GM20000 (cell line): ENCODE measurements at regions not wholly inside any gene's neighbourhood (a gene's known extent, or its start where the extent isn't known, plus 50 kb on each side); places are given as distances from the start of the nearest gene placed in this dataset.

ENCODE experiments used
- DNase-seq: peaks from one replicate; pipeline ENCODE4 v3.0.0; 2012; ENCODE audit warnings: low spot score
- CTCF ChIP-seq: IDR thresholded peaks from 2 replicates; pipeline ENCODE4 v1.5.1; 2012; ENCODE audit warnings: mild to moderate bottlenecking, control low read depth; ENCODE audit errors: extremely low read depth, missing control alignments

- DNase-seq = no peak
- no peak for TF ChIP-seq CTCF
These were observed 474.0 kb upstream of the MEIS1 start for GRCh38 chr2:65960953-65961352.

- TF ChIP-seq CTCF = no peak
- no peak for DNase-seq
These were observed 477.0 kb upstream of the MEIS1 start for GRCh38 chr2:65957886-65958285.

GRCh38 chr2:65957454-65957853 lies 477.5 kb upstream of the MEIS1 start:
- no peak for TF ChIP-seq CTCF
- DNase-seq = no peak

- no peak for DNase-seq
- TF ChIP-seq CTCF = no peak
These were observed 479.7 kb upstream of the MEIS1 start for GRCh38 chr2:65955259-65955658.

GRCh38 chr2:65952966-65953761 lies 481.8 kb upstream of the MEIS1 start:
- no peak for DNase-seq
- no peak for TF ChIP-seq CTCF

GRCh38 chr2:65944213-65944612 lies 490.7 kb upstream of the MEIS1 start:
- TF ChIP-seq CTCF = no peak
- no peak for DNase-seq

GRCh38 chr2:65943099-65943786 lies 491.7 kb upstream of the MEIS1 start:
- TF ChIP-seq CTCF = no peak

More at GRCh38 chr2:65943099-65943786, 491.7 kb upstream of the MEIS1 start:
- DNase-seq = no peak
